ENCODE measurements at regions not wholly inside any gene's neighbourhood (a gene's known extent, or its start where the extent isn't known, plus 50 kb on each side); places are given as distances from the start of the nearest gene placed in this dataset. TPM values are rescaled to one million over a fixed set of nuclear protein-coding genes. Genes with fewer than 3 reads are reported as not detected.

DNA sequence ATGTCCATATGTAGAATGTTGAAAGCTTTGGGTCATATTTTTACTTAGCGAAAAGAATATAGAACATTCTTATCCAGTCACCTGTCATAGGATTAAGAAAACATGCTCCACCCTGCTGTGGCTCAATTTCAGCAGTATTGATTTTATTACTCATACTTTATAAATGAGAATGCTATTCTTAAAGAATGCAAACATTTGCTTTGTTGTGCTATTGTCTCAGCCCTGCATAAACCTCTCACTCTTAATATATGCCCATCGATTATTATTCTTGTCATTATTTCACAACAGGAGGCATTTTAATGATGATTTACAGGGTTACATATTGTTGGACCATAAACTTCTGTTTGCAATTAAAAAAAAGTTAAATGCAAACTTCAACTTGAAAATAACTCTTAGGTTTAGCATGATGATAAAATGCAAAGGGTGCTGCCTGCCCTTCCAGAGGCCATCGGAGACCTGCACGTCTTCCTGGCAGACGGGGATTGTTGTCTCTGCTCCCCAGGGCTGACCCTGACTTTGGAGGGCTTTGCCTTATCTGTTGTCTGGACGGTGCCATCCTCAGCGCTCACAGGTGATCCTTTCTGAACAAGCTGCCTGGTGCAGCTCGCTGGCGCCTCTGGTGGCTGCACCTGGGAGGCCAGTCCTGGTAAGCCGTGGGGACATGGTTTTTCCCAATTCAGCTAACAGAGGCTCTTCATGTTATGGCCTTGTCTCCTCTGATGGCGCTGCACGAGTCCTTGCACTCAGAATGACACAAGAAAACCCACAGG, 50.0 kb upstream of the SHH start:
- intact Hi-C loops (cut with micrococcal nuclease) = no loop called here
- no peaks in the 10 kb centered on the region for H3K4me1 Mint-ChIP-seq
- no peak overlapping the region for H3K27ac Mint-ChIP-seq
- Histone ChIP-seq H3K4me2 (replicated peaks; ENCODE audit: low read depth, low read length, poor library complexity, severe bottlenecking) (no peak overlapping the region), H3K4me1 (ENCODE audit: control insufficient read depth in 2 of 2, insufficient read depth in 2 of 2, low read length in 2 of 2) (no peaks in the 10 kb centered on the region), H4K20me1 (ENCODE audit: control insufficient read depth, insufficient read depth, low read length, poor library complexity, severe bottlenecking) (no peaks in the 10 kb centered on the region), H3K27me3 (replicated peaks in 1 of 4; ENCODE audit: control extremely low read depth in 1 of 4, control insufficient read depth in 3 of 4, insufficient read depth in 4 of 4, low read length in 3 of 4) (no peaks in the 10 kb centered on the region), H3K79me2 (ENCODE audit: control insufficient read depth, insufficient read depth, low read length) (no peaks in the 10 kb centered on the region), H3K27ac (ENCODE audit: low read length in 2 of 2) (no peak overlapping the region), H2AFZ (ENCODE audit: insufficient read depth, low read depth, low read length, poor library complexity, severe bottlenecking) (no peak overlapping the region), H3K36me3 (replicated peaks in 1 of 2; ENCODE audit: control extremely low read depth in 1 of 2, control insufficient read depth in 1 of 2, extremely low read depth in 1 of 2, insufficient read depth in 2 of 2, low read length in 1 of 2) (no peaks in the 10 kb centered on the region), H3K4me3 (ENCODE audit: control extremely low read depth in 1 of 5, extremely low read depth in 1 of 5, insufficient read depth in 1 of 5, low read depth in 2 of 5, low read length in 4 of 5) (no peak overlapping the region), H3K9ac (ENCODE audit: low read length) (no peak overlapping the region), H3K9me3 (ENCODE audit: control extremely low read depth in 1 of 3, control insufficient read depth in 2 of 3, insufficient read depth in 1 of 3, low read length in 2 of 3) (no peaks in the 10 kb centered on the region)
- peaks cover 7% of the 10 kb centered on the region for H3K27me3 Mint-ChIP-seq
- no peak for TF ChIP-seq EZH2 (IDR thresholded peaks at IDR 0.05; ENCODE audit: borderline replicate concordance, insufficient read depth, low read depth, low read length, poor library complexity, severe bottlenecking)
- TF ChIP-seq, protein P1, sequence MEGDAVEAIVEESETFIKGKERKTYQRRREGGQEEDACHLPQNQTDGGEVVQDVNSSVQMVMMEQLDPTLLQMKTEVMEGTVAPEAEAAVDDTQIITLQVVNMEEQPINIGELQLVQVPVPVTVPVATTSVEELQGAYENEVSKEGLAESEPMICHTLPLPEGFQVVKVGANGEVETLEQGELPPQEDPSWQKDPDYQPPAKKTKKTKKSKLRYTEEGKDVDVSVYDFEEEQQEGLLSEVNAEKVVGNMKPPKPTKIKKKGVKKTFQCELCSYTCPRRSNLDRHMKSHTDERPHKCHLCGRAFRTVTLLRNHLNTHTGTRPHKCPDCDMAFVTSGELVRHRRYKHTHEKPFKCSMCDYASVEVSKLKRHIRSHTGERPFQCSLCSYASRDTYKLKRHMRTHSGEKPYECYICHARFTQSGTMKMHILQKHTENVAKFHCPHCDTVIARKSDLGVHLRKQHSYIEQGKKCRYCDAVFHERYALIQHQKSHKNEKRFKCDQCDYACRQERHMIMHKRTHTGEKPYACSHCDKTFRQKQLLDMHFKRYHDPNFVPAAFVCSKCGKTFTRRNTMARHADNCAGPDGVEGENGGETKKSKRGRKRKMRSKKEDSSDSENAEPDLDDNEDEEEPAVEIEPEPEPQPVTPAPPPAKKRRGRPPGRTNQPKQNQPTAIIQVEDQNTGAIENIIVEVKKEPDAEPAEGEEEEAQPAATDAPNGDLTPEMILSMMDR (IDR thresholded peaks at IDR 0.05) = no peak
- ChIA-PET CTCF (no interaction called here), POLR2A (no interaction called here)
- no peaks in the 10 kb centered on the region for H3K9me3 Mint-ChIP-seq (ENCODE audit: insufficient read depth)
- H3K4me3 Mint-ChIP-seq = no peak overlapping the region
- no peak for DNase-seq
- ATAC-seq (ENCODE audit: low read depth) = no peak
- WGBS (ENCODE audit: insufficient coverage) = 88% methylated on average over 10 of the region's 12 CpGs

Small RNA genes in the stretch of these regions (small RNA-seq; reads per million reads assigned to genes)
- gene AC093813.1 (ENCODE audit: insufficient read length, low read depth, low replicate concordance) = not detected
- not detected for gene RF00019 (ENCODE audit: insufficient read length, low read depth, low replicate concordance)

Measured in B cell (primary cell).